ENCODE measurements at regions not wholly inside any gene's neighbourhood (a gene's known extent, or its start where the extent isn't known, plus 50 kb on each side); places are given as distances from the start of the nearest gene placed in this dataset.

DNA sequence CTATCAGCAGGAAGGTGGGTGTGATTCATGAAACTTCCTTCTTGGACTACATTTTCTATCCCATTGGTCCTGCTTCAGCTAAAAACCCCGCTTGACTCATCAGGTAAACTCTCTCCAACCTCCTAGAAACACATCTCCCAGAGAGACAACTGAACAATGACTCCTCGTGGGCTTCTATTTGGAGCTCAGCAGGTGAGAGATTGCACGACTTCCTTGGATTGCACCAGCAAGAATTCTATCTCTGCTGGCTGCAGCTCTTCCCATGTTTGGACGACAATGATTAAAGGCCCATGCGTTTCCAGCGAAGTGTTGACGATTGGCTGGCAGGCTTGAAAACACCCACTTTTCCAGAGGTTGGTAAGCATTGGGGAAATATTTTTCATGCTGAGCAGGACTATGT lies 216.1 kb upstream of the NTM start:
- TF ChIP-seq, protein P1, sequence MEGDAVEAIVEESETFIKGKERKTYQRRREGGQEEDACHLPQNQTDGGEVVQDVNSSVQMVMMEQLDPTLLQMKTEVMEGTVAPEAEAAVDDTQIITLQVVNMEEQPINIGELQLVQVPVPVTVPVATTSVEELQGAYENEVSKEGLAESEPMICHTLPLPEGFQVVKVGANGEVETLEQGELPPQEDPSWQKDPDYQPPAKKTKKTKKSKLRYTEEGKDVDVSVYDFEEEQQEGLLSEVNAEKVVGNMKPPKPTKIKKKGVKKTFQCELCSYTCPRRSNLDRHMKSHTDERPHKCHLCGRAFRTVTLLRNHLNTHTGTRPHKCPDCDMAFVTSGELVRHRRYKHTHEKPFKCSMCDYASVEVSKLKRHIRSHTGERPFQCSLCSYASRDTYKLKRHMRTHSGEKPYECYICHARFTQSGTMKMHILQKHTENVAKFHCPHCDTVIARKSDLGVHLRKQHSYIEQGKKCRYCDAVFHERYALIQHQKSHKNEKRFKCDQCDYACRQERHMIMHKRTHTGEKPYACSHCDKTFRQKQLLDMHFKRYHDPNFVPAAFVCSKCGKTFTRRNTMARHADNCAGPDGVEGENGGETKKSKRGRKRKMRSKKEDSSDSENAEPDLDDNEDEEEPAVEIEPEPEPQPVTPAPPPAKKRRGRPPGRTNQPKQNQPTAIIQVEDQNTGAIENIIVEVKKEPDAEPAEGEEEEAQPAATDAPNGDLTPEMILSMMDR (IDR thresholded peaks at IDR 0.05; ENCODE audit: insufficient read depth, low read length, poor library complexity, severe bottlenecking): no peak
- TF ChIP-seq EZH2phosphoT487 (conservative IDR thresholded peaks at IDR 0.05; ENCODE audit: low read length): no peak

Measured in SU-DHL-6 (cell line).